B cell (primary cell): ENCODE measurements at regions not wholly inside any gene's neighbourhood (a gene's known extent, or its start where the extent isn't known, plus 50 kb on each side); places are given as distances from the start of the nearest gene placed in this dataset.

Experiments
- EZH2 ChIP-seq: IDR thresholded peaks from 2 replicates; pipeline ENCODE4 v1.6.1; 2012; ENCODE audit warnings: borderline replicate concordance, low read depth, mild to moderate bottlenecking, moderate library complexity, low read length; ENCODE audit not compliant: insufficient read depth, poor library complexity, severe bottlenecking
- TF ChIP-seq, protein P1 (sequence below): fragments of 200-600 bp; IDR thresholded peaks from one replicate; pipeline ENCODE4 v1.8.0; 2022; ENCODE audit warnings: antibody characterized with exemption, mild to moderate bottlenecking

GRCh38 chr1:191034132-191034531, 556.5 kb upstream of the BRINP3 start:
- TF ChIP-seq, protein P1, sequence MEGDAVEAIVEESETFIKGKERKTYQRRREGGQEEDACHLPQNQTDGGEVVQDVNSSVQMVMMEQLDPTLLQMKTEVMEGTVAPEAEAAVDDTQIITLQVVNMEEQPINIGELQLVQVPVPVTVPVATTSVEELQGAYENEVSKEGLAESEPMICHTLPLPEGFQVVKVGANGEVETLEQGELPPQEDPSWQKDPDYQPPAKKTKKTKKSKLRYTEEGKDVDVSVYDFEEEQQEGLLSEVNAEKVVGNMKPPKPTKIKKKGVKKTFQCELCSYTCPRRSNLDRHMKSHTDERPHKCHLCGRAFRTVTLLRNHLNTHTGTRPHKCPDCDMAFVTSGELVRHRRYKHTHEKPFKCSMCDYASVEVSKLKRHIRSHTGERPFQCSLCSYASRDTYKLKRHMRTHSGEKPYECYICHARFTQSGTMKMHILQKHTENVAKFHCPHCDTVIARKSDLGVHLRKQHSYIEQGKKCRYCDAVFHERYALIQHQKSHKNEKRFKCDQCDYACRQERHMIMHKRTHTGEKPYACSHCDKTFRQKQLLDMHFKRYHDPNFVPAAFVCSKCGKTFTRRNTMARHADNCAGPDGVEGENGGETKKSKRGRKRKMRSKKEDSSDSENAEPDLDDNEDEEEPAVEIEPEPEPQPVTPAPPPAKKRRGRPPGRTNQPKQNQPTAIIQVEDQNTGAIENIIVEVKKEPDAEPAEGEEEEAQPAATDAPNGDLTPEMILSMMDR: no peak
- TF ChIP-seq EZH2: no peak
